ENCODE measurements at regions not wholly inside any gene's neighbourhood (a gene's known extent, or its start where the extent isn't known, plus 50 kb on each side); places are given as distances from the start of the nearest gene placed in this dataset.

DNA sequence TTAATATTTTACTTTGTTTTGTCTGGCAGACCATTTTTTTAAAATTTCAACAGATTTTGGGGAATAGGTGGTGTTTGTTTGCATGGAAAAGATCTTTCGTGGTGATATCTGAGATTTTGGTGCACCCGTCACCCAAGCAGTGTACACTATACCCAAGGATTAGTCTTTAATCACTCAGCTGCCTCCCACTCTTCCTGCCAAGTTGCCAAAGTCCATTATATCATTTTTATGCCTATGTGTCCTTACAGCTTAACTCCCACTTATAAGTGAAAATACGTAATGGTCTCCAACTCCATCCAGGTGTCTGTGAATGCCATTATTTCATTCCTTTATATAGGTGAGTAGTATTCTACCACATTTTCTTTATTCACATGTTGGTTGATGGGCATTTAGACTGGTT lies 281.7 kb upstream of the GK2 start:
- TF ChIP-seq CTCF (IDR thresholded peaks at IDR 0.05) = no peak
- TF ChIP-seq POLR2A (IDR thresholded peaks at IDR 0.05) = no peak

All from gastroesophageal sphincter (tissue), 3 donors.